NCI-H2029 treated with DMSO at 0.1 percent for 48 hours (cell line): ENCODE measurements at regions not wholly inside any gene's neighbourhood (a gene's known extent, or its start where the extent isn't known, plus 50 kb on each side); places are given as distances from the start of the nearest gene placed in this dataset.

Source experiments
- DNase-seq: peaks from one replicate; lab custom pipeline; 2025; lab: John Stamatoyannopoulos, UW

- DNase-seq = peak; percentile 36
Measured at GRCh38 chr9:113646946-113647914, 183.7 kb downstream of the RGS3 start.

GRCh38 chr9:113648048-113648447 lies 184.5 kb downstream of the RGS3 start:
- DNase-seq = no peak

- DNase-seq = no peak
Measured at GRCh38 chr9:113648586-113648985, 185.1 kb downstream of the RGS3 start.

- peak; percentile 83 for DNase-seq
Measured at GRCh38 chr9:113649054-113649453, 185.5 kb downstream of the RGS3 start.

- no peak for DNase-seq
Measured at GRCh38 chr9:113649855-113650206, 186.3 kb downstream of the RGS3 start.

- peak; percentile 70 for DNase-seq
Measured at GRCh38 chr9:113650207-113651131, 186.9 kb downstream of the RGS3 start.

GRCh38 chr9:113651896-113652295 lies 188.4 kb downstream of the RGS3 start:
- no peak for DNase-seq

- no peak for DNase-seq
Measured at GRCh38 chr9:113652355-113653152, 189.0 kb downstream of the RGS3 start.

- no peak for DNase-seq
Measured at GRCh38 chr9:113653746-113654604, 190.4 kb downstream of the RGS3 start.

GRCh38 chr9:113654605-113655428 lies 191.3 kb downstream of the RGS3 start:
- DNase-seq = no peak

- no peak for DNase-seq
Measured at GRCh38 chr9:113656771-113657670, 193.5 kb downstream of the RGS3 start.

- DNase-seq = peak; percentile 70
Measured at GRCh38 chr9:113657765-113658544, 194.4 kb downstream of the RGS3 start.

- no peak for DNase-seq
Measured at GRCh38 chr9:113658545-113658895, 195.0 kb downstream of the RGS3 start.

GRCh38 chr9:113659039-113659438 lies 195.5 kb downstream of the RGS3 start:
- DNase-seq = no peak

- DNase-seq = no peak
Measured at GRCh38 chr9:113659740-113660139, 196.2 kb downstream of the RGS3 start.

GRCh38 chr9:113660196-113660595 lies 196.7 kb downstream of the RGS3 start:
- no peak for DNase-seq

GRCh38 chr9:113661074-113661473 lies 197.5 kb downstream of the RGS3 start:
- DNase-seq = no peak

GRCh38 chr9:113664181-113664875 lies 200.8 kb downstream of the RGS3 start:
- no peak for DNase-seq
